ENCODE measurements at regions not wholly inside any gene's neighbourhood (a gene's known extent, or its start where the extent isn't known, plus 50 kb on each side); places are given as distances from the start of the nearest gene placed in this dataset.
A peak's percentile ranks its signal among the peaks of the same experiment; 100 is the strongest.

- DNase-seq: no peak
These were observed 1695.2 kb downstream of the STIM2 start for GRCh38 chr4:28555866-28556265.

- peak; percentile 58 for DNase-seq
These were observed 1697.1 kb downstream of the STIM2 start for GRCh38 chr4:28557755-28558154.

- peak; percentile 20 for DNase-seq
These were observed 1698.3 kb downstream of the STIM2 start for GRCh38 chr4:28558895-28559294.

- DNase-seq: no peak
These were observed 1702.3 kb downstream of the STIM2 start for GRCh38 chr4:28562913-28563312.

- no peak for DNase-seq
These were observed 1704.8 kb downstream of the STIM2 start for GRCh38 chr4:28565396-28565795.

GRCh38 chr4:28600958-28601357 is 1740.3 kb downstream of the STIM2 start:
- DNase-seq: peak; percentile 34

- no peak for DNase-seq
These were observed 1761.0 kb downstream of the STIM2 start for GRCh38 chr4:28621591-28621990.

GRCh38 chr4:28636971-28637370 is 1776.3 kb downstream of the STIM2 start:
- no peak for DNase-seq

GRCh38 chr4:28639747-28640146 is 1779.1 kb downstream of the STIM2 start:
- no peak for DNase-seq

GRCh38 chr4:28654618-28655017 is 1794.0 kb downstream of the STIM2 start:
- DNase-seq: peak; percentile 18

GRCh38 chr4:28665306-28665705 is 1804.7 kb downstream of the STIM2 start:
- DNase-seq: no peak

GRCh38 chr4:28675582-28675981 is 1814.9 kb downstream of the STIM2 start:
- no peak for DNase-seq

GRCh38 chr4:28677808-28678207 is 1817.2 kb downstream of the STIM2 start:
- no peak for DNase-seq

- no peak for DNase-seq
These were observed 1822.2 kb downstream of the STIM2 start for GRCh38 chr4:28682847-28683246.

GRCh38 chr4:28686618-28687017 is 1826.0 kb downstream of the STIM2 start:
- DNase-seq: peak; percentile 68

- DNase-seq: no peak
These were observed 1830.2 kb downstream of the STIM2 start for GRCh38 chr4:28690890-28691289.

- no peak for DNase-seq
These were observed 1841.9 kb downstream of the STIM2 start for GRCh38 chr4:28702571-28702970.

GRCh38 chr4:28709891-28710290 is 1849.2 kb downstream of the STIM2 start:
- DNase-seq: no peak

- no peak for DNase-seq
These were observed 1862.7 kb downstream of the STIM2 start for GRCh38 chr4:28723371-28723770.

- no peak for DNase-seq
These were observed 1863.6 kb downstream of the STIM2 start for GRCh38 chr4:28724239-28724638.

GRCh38 chr4:28730304-28730703 is 1869.7 kb downstream of the STIM2 start:
- DNase-seq: peak; percentile 7

- no peak for DNase-seq
These were observed 1883.4 kb downstream of the STIM2 start for GRCh38 chr4:28744066-28744465.

- peak; percentile 46 for DNase-seq
These were observed 1893.7 kb downstream of the STIM2 start for GRCh38 chr4:28754376-28754775.

- no peak for DNase-seq
These were observed 1894.4 kb downstream of the STIM2 start for GRCh38 chr4:28755081-28755480.

GRCh38 chr4:28759064-28759463 is 1898.4 kb downstream of the STIM2 start:
- DNase-seq: peak; percentile 89

- no peak for DNase-seq
These were observed 1899.4 kb downstream of the STIM2 start for GRCh38 chr4:28760003-28760402.

Measured in OCI-M1 (cell line).